HEK293 (cell line): ENCODE measurements at regions not wholly inside any gene's neighbourhood (a gene's known extent, or its start where the extent isn't known, plus 50 kb on each side); places are given as distances from the start of the nearest gene placed in this dataset.

ENCODE experiments used
- CTCF ChIA-PET: fragments of 350-600 bp; formaldehyde crosslinking; extraction: SDS; loops from one replicate; lab custom pipeline; 2021; ENCODE audit warnings: antibody characterized with exemption; lab: Yijun Ruan, JAX
- POLR2A ChIA-PET: fragments of 300-600 bp; formaldehyde crosslinking; extraction: SDS; loops from one replicate; lab custom pipeline; 2020; ENCODE audit warnings: antibody characterized with exemption, inconsistent platforms; lab: Yijun Ruan, JAX
- H3K27ac ChIP-seq: fragments of 200-500 bp; sonication (Bioruptor generic); 2 replicates; pipeline ENCODE4 v1.5.1; 2014; ENCODE audit warnings: low read depth, low read length, control low read depth, inconsistent platforms; ENCODE audit errors: extremely low read depth
- H3K36me3 ChIP-seq, 2 experiments: fragments of 200-500 bp in 1 of 2; sonication (Bioruptor generic) in 1 of 2; 1 replicate in 1 of 2; 2 replicates in 1 of 2; pipeline ENCODE4 v1.5.1; 2014 to 2017; ENCODE audit warnings: inconsistent platforms in 2 of 2, low read length in 2 of 2; ENCODE audit not compliant: control insufficient read depth in 2 of 2, insufficient read depth in 1 of 2
- H3K4me1 ChIP-seq: fragments of 200-500 bp; sonication (Bioruptor generic); 2 replicates; pipeline ENCODE4 v1.5.1; 2014; ENCODE audit warnings: mild to moderate bottlenecking, low read length, inconsistent platforms; ENCODE audit not compliant: control insufficient read depth, insufficient read depth
- H3K4me3 ChIP-seq: 2 replicates; pipeline ENCODE4 v1.5.1; 2011; ENCODE audit warnings: low read depth, mild to moderate bottlenecking, control low read depth, low read length, moderate library complexity
- H3K9me3 ChIP-seq: fragments of 200-500 bp; sonication (Bioruptor generic); 2 replicates; pipeline ENCODE4 v1.5.1; 2014; ENCODE audit warnings: low read depth, low read length, inconsistent platforms; ENCODE audit not compliant: control insufficient read depth, insufficient read depth
- FEZF1 ChIP-seq: fragments of 450-650 bp; formaldehyde crosslinking; IDR thresholded peaks from 2 replicates; pipeline ENCODE4 v1.5.1; 2016; ENCODE audit warnings: missing biosample characterization, missing genetic modification characterization
- HOXC10 ChIP-seq: sonication (generic); formaldehyde crosslinking; IDR thresholded peaks from 2 replicates; pipeline ENCODE4 v1.8.1; 2023; ENCODE audit warnings: mild to moderate bottlenecking, missing genetic modification reagents
- HOXD13 ChIP-seq: sonication (generic); formaldehyde crosslinking; IDR thresholded peaks from 2 replicates; pipeline ENCODE4 v1.8.0; 2022; ENCODE audit warnings: missing genetic modification reagents, borderline replicate concordance
- KLF16 ChIP-seq: fragments of 450-650 bp; formaldehyde crosslinking; IDR thresholded peaks from 2 replicates; pipeline ENCODE4 v1.5.1; 2017; ENCODE audit warnings: missing biosample characterization, missing genetic modification characterization
- OSR2 ChIP-seq: fragments of 450-650 bp; formaldehyde crosslinking; IDR thresholded peaks from 2 replicates; pipeline ENCODE4 v1.5.1; 2016; ENCODE audit warnings: missing biosample characterization, missing genetic modification characterization
- SCRT2 ChIP-seq: fragments of 450-650 bp; formaldehyde crosslinking; IDR thresholded peaks from 2 replicates; pipeline ENCODE4 v1.5.1; 2016; ENCODE audit warnings: missing biosample characterization, missing genetic modification characterization
- ZBTB48 ChIP-seq: fragments of 450-650 bp; formaldehyde crosslinking; IDR thresholded peaks from 2 replicates; pipeline ENCODE4 v1.5.1; 2016; ENCODE audit warnings: missing biosample characterization, missing genetic modification characterization
- ZFP37 ChIP-seq: fragments of 450-650 bp; formaldehyde crosslinking; IDR thresholded peaks from 2 replicates; pipeline ENCODE4 v1.5.1; 2016; ENCODE audit warnings: missing biosample characterization, missing genetic modification characterization
- ZNF146 ChIP-seq: fragments of 450-650 bp; formaldehyde crosslinking; IDR thresholded peaks from 2 replicates; pipeline ENCODE4 v1.5.1; 2016; ENCODE audit warnings: missing biosample characterization, missing genetic modification characterization
- ZNF157 ChIP-seq: fragments of 450-650 bp; formaldehyde crosslinking; IDR thresholded peaks from 2 replicates; pipeline ENCODE4 v1.5.1; 2016; ENCODE audit warnings: missing biosample characterization, missing genetic modification characterization
- ZNF211 ChIP-seq: fragments of 450-650 bp; formaldehyde crosslinking; IDR thresholded peaks from 2 replicates; pipeline ENCODE4 v1.5.1; 2016; ENCODE audit warnings: low read depth, missing biosample characterization, missing genetic modification characterization
- ZNF223 ChIP-seq: fragments of 450-650 bp; formaldehyde crosslinking; IDR thresholded peaks from 2 replicates; pipeline ENCODE4 v1.5.1; 2016; ENCODE audit warnings: missing biosample characterization, missing genetic modification characterization
- ZNF292 ChIP-seq: fragments of 450-650 bp; formaldehyde crosslinking; IDR thresholded peaks from 2 replicates; pipeline ENCODE4 v1.5.1; 2016; ENCODE audit warnings: low read depth, missing biosample characterization, missing genetic modification characterization, borderline replicate concordance
- ZNF366 ChIP-seq: fragments of 450-650 bp; formaldehyde crosslinking; conservative IDR thresholded peaks from 2 replicates; pipeline ENCODE4 v1.5.1; 2016; ENCODE audit warnings: missing biosample characterization, missing genetic modification characterization
- ZNF510 ChIP-seq: fragments of 450-650 bp; formaldehyde crosslinking; IDR thresholded peaks from 2 replicates; pipeline ENCODE4 v1.5.1; 2018; ENCODE audit warnings: mild to moderate bottlenecking, missing genetic modification characterization, missing biosample characterization; ENCODE audit not compliant: insufficient replicate concordance
- ZNF571 ChIP-seq: fragments of 450-650 bp; formaldehyde crosslinking; IDR thresholded peaks from 2 replicates; pipeline ENCODE4 v1.5.0; 2017; ENCODE audit warnings: missing biosample characterization, missing genetic modification characterization
- ZNF629 ChIP-seq: fragments of 450-650 bp; formaldehyde crosslinking; IDR thresholded peaks from 2 replicates; pipeline ENCODE4 v1.5.1; 2017; ENCODE audit warnings: missing biosample characterization, missing genetic modification characterization
- ZNF654 ChIP-seq: fragments of 450-650 bp; formaldehyde crosslinking; IDR thresholded peaks from 2 replicates; pipeline ENCODE4 v1.5.1; 2016; ENCODE audit warnings: low read depth, missing biosample characterization, missing genetic modification characterization
- ZNF658 ChIP-seq: fragments of 450-650 bp; formaldehyde crosslinking; IDR thresholded peaks from 2 replicates; pipeline ENCODE4; 2016; ENCODE audit warnings: missing biosample characterization, missing genetic modification characterization
- ZNF747 ChIP-seq: fragments of 450-650 bp; formaldehyde crosslinking; IDR thresholded peaks from 2 replicates; pipeline ENCODE4 v1.5.1; 2016; ENCODE audit warnings: missing biosample characterization, missing genetic modification characterization
- TF ChIP-seq, protein P1 (sequence below): fragments of 450-650 bp; formaldehyde crosslinking; IDR thresholded peaks from 2 replicates; pipeline ENCODE4 v1.5.1; 2016; ENCODE audit warnings: missing biosample characterization, missing genetic modification characterization
- TF ChIP-seq, protein P2 (sequence below): fragments of 450-650 bp; formaldehyde crosslinking; IDR thresholded peaks from 2 replicates; pipeline ENCODE4 v1.5.1; 2016; ENCODE audit warnings: missing biosample characterization, missing genetic modification characterization
- TF ChIP-seq, protein P3 (sequence below): fragments of 450-650 bp; formaldehyde crosslinking; IDR thresholded peaks from 2 replicates; pipeline ENCODE4 v1.5.1; 2016; ENCODE audit warnings: missing biosample characterization, missing genetic modification characterization, borderline replicate concordance
- TF ChIP-seq, protein P4 (sequence below): fragments of 450-650 bp; formaldehyde crosslinking; IDR thresholded peaks from 2 replicates; pipeline ENCODE4 v1.5.1; 2016; ENCODE audit warnings: missing biosample characterization, missing genetic modification characterization

DNA sequence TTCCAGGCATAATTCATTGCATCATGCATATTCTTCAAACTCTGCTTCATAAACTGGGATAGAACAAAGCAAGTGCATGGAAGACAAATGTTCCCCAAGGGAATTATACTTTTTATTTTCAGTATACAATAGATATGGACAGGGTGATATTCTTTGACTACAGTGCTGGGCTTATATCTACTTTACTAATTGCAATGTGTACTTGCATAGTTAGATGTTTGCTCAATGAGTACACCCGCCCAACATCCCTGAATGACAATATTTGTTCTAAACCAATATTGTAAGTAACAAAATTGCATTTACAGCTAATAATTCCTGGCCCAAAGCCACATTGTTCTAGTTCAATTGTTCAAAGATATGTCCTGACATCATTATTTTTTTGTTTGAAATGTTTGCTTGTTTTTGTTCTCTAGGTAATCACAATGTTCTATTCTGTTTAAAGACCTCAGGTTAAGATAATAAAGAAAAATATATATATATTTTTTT is 171.4 kb downstream of the PTN start:
- no peaks in the 10 kb centered on the region for H3K9me3 ChIP-seq
- H3K36me3 ChIP-seq, result no peaks in the 10 kb centered on the region
- no peaks in the 10 kb centered on the region for H3K4me1 ChIP-seq
- TF ChIP-seq ZNF211 (tag by site-specific recombination) (no peak), ZNF157 (tag by site-specific recombination) (no peak), ZNF747 (tag by site-specific recombination) (no peak), ZNF571 (no peak), ZBTB48 (tag by site-specific recombination) (no peak), ZNF658 (tag by site-specific recombination) (no peak), ZNF510 (tag by site-specific recombination) (no peak)
- no peak overlapping the region for H3K4me3 ChIP-seq
- POLR2A ChIA-PET, result no interaction called here
- H3K27ac ChIP-seq, result no peak overlapping the region
- CTCF ChIA-PET, result interaction anchor here (3.9 kb wide), 1 partner anchor 419 kb away, joined by 30 read pairs; no protein-coding TSS in a partner anchor

DNA sequence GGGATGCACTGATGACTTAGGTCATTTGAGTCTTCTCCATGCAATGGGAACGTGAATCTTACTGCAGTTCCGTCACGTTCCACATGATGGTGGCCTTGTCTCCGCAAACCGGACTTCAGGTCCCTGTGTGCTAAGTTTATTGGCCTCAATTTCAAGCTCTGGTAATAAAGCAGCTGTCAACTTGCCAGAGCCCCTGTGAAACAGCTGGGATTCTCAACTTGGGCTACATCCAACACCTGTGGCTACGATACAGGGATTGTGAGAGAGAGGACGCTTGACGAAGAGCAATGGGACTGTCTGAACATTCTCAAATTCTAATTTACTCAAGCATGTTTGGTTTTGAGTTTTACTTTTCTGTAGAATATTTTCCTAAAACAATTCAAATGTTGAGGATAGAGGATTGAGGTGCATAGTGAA is 174.2 kb downstream of the PTN start:
- Histone ChIP-seq H3K4me1 (no peaks in the 10 kb centered on the region), H3K36me3 (no peaks in the 10 kb centered on the region), H3K27ac (no peak overlapping the region), H3K9me3 (no peaks in the 10 kb centered on the region), H3K4me3 (no peak overlapping the region)
- ChIA-PET POLR2A (no interaction called here), CTCF (interaction anchor here (0.6 to 3.9 kb wide), 19 partner anchors 10 to 461 kb away, joined by 3 to 30 read pairs (median 3); partner anchors contain the start of gene PTN)
- no peak for TF ChIP-seq ZFP37 (tag by site-specific recombination)
- TF ChIP-seq ZNF292 (tag by site-specific recombination), result no peak
- TF ChIP-seq, protein P1, sequence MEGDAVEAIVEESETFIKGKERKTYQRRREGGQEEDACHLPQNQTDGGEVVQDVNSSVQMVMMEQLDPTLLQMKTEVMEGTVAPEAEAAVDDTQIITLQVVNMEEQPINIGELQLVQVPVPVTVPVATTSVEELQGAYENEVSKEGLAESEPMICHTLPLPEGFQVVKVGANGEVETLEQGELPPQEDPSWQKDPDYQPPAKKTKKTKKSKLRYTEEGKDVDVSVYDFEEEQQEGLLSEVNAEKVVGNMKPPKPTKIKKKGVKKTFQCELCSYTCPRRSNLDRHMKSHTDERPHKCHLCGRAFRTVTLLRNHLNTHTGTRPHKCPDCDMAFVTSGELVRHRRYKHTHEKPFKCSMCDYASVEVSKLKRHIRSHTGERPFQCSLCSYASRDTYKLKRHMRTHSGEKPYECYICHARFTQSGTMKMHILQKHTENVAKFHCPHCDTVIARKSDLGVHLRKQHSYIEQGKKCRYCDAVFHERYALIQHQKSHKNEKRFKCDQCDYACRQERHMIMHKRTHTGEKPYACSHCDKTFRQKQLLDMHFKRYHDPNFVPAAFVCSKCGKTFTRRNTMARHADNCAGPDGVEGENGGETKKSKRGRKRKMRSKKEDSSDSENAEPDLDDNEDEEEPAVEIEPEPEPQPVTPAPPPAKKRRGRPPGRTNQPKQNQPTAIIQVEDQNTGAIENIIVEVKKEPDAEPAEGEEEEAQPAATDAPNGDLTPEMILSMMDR (tag by site-specific recombination), result 0 out of 2 replicates have a peak, but pooled peaks have one; percentile 15
- TF ChIP-seq ZNF146 (tag by site-specific recombination), result no peak
- TF ChIP-seq KLF16 (tag by site-specific recombination), result no peak
- TF ChIP-seq SCRT2 (tag by site-specific recombination), result peak; percentile 64; the same call in 1 of the 2 replicates
- no peak for TF ChIP-seq ZNF366 (tag by site-specific recombination)
- peak; percentile 38; the same call in 1 of the 2 replicates for TF ChIP-seq HOXD13 (CRISPR knock-in tag)
- no peak for TF ChIP-seq FEZF1 (tag by site-specific recombination)
- no peak for TF ChIP-seq HOXC10 (CRISPR knock-in tag)
- TF ChIP-seq ZNF629 (tag by site-specific recombination), result no peak
- TF ChIP-seq ZNF654, result peak; percentile 63
- TF ChIP-seq, protein P2, sequence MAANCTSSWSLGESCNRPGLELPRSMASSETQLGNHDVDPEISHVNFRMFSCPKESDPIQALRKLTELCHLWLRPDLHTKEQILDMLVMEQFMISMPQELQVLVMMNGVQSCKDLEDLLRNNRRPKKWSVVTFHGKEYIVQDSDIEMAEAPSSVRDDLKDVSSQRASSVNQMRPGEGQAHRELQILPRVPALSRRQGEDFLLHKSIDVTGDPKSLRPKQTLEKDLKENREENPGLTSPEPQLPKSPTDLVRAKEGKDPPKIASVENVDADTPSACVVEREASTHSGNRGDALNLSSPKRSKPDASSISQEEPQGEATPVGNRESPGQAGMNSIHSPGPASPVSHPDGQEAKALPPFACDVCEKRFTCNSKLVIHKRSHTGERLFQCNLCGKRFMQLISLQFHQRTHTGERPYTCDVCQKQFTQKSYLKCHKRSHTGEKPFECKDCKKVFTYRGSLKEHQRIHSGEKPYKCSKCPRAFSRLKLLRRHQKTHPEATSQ (tag by site-specific recombination), result no peak
- TF ChIP-seq, protein P3, sequence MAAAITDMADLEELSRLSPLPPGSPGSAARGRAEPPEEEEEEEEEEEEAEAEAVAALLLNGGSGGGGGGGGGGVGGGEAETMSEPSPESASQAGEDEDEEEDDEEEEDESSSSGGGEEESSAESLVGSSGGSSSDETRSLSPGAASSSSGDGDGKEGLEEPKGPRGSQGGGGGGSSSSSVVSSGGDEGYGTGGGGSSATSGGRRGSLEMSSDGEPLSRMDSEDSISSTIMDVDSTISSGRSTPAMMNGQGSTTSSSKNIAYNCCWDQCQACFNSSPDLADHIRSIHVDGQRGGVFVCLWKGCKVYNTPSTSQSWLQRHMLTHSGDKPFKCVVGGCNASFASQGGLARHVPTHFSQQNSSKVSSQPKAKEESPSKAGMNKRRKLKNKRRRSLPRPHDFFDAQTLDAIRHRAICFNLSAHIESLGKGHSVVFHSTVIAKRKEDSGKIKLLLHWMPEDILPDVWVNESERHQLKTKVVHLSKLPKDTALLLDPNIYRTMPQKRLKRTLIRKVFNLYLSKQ (tag by site-specific recombination), result no peak
- TF ChIP-seq, protein P4, sequence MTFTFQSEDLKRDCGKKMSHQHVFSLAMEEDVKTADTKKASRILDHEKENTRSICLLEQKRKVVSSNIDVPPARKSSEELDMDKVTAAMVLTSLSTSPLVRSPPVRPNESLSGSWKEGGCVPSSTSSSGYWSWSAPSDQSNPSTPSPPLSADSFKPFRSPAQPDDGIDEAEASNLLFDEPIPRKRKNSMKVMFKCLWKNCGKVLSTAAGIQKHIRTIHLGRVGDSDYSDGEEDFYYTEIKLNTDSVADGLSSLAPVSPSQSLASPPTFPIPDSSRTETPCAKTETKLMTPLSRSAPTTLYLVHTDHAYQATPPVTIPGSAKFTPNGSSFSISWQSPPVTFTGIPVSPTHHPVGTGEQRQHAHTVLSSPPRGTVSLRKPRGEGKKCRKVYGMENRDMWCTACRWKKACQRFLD (tag by site-specific recombination), result no peak
- no peak for TF ChIP-seq OSR2 (tag by site-specific recombination)
- no peak for TF ChIP-seq ZNF223 (tag by site-specific recombination)
